Non-pigmented ciliary epithelial cell (primary cell): ENCODE measurements at regions not wholly inside any gene's neighbourhood (a gene's known extent, or its start where the extent isn't known, plus 50 kb on each side); places are given as distances from the start of the nearest gene placed in this dataset.
"Not testable (repeated sequence)": the region's sequence is repeated elsewhere in the genome, so short reads cannot be mapped to it uniquely, and the experiment has no call there.

ENCODE experiments used
- DNase-seq: peaks from one replicate; pipeline ENCODE4 v3.0.0-alpha.2; 2010; ENCODE audit warnings: low read depth

DNA sequence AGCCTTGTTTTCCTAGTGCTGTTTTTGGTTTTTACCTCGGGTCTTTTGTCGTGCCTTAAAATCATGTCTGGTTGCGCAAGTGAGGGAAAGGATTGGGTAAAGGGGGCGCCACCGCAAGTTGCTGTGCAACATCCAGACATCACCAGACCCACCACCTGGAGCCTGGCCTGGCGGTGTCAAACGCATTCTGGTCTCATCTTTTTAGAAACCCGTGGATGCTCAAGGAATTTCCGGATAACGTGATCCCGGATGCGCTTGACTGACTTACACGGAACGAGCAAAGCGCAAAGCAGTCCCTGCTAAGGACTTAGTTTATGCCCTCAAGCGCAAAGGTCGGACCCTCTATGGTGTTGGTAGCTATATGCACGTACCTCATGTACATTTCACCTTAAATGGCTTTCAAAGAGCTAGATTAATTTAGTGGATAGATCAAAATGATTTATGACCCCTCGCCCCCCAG, 105.2 kb downstream of the OR2B2 start:
- DNase-seq = no peak

DNA sequence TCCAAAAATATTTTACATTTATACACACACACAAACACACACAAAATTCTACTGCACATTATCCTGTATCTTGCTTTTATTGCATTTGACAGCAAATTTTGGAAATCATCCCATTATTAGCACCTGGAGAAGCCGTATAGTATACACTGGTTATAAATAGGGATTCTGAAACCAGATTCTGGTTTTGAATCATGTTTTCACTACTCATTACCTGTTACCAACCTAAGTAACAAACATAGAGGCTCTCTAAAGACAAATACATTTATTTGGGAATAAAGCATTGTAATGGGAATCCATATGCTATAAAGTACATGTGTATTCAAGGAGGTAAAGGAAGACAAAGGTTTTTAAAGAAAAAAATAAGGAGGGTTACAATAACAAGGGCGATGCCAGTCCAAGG, 106.8 kb downstream of the OR2B2 start:
- no peak for DNase-seq

GRCh38 chr6:27804851-27805250, 107.3 kb downstream of the OR2B2 start:
- DNase-seq = no peak

- no peak for DNase-seq
Observed at GRCh38 chr6:27800731-27801373, 111.3 kb downstream of the OR2B2 start.

GRCh38 chr6:27797960-27798359, 114.2 kb downstream of the OR2B2 start:
- no peak for DNase-seq

- not testable (repeated sequence) for DNase-seq
Observed at GRCh38 chr6:27796736-27797481, 115.3 kb downstream of the OR2B2 start.

- peak; percentile 75 for DNase-seq
Observed at GRCh38 chr6:27795697-27796494, 116.3 kb downstream of the OR2B2 start.

DNA sequence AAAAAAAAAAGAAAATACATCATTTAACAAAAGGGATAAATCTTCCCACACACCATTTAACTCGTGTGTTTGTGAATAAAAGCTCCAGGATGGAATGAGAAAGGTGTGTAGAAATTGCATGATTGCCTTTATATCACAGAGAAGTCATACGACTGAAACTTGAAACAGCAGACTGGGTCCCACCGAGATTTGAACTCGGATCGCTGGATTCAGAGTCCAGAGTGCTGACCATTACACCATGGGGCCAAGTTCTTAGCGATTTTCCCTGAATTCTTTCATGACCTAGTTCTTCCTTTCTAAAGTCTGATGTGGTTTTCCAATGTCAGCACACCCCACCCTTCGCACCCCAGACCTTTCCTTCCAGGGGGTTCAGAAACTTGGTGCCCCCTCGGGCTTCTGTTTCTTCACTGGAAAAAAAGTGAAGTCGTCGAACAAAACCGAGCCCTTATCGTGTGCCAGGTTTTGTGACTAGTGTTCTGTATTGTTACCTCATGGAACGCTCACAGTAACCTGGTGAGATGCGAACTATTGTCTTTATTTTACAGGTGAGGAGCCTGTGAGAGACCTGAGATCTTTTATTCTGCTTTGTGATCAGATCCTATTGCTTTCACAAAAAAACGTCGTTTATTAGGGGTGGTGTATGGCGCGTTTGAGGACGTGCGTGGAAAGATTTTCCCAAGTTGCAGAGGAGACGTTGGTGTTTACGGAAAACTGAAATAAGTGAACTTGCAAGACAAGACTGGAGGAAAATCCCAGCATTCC, 120.8 kb downstream of the OR2B2 start:
- no peak for DNase-seq

DNA sequence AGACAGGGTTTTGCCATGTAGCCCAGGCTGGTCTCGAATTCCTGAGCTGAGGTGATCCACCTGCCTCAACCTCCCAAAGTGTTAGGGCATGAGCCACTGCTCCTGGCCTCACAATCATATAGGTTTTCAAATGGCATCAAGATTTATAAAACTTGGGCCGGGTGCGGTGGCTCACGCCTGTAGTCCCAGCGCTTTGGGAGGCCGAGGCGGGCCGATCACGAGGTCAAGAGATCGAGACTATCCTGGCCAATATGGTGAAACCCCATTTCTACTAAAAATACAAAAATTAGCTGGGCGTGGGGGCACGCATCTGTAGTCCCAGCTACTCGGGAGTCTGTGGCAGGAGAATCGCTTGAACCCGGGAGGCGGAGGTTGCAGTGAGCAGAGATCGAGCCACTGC, 123.8 kb downstream of the OR2B2 start:
- DNase-seq = not testable (repeated sequence)

GRCh38 chr6:27786048-27786447, 126.1 kb downstream of the OR2B2 start:
- no peak for DNase-seq

DNA sequence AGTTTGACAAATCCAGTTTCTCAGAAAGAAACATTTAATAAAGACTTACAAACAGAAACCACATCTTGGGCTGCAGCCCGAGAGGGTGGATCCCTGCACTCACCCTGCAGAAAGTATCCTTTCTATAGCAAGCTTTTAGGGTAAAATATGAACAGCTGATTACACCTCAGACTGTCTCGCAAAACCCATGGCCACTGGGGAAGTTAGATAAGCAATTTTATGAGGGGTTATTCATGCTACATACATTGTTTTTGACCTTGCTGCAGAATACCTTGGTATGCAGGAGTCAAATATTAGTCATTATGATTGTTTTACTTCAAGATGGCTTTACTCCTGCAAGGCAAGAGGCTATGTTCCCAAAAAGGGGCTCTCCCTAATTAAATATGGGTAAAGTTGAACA, 126.9 kb downstream of the OR2B2 start:
- DNase-seq = no peak

GRCh38 chr6:27782748-27783147, 129.4 kb downstream of the OR2B2 start:
- no peak for DNase-seq

DNA sequence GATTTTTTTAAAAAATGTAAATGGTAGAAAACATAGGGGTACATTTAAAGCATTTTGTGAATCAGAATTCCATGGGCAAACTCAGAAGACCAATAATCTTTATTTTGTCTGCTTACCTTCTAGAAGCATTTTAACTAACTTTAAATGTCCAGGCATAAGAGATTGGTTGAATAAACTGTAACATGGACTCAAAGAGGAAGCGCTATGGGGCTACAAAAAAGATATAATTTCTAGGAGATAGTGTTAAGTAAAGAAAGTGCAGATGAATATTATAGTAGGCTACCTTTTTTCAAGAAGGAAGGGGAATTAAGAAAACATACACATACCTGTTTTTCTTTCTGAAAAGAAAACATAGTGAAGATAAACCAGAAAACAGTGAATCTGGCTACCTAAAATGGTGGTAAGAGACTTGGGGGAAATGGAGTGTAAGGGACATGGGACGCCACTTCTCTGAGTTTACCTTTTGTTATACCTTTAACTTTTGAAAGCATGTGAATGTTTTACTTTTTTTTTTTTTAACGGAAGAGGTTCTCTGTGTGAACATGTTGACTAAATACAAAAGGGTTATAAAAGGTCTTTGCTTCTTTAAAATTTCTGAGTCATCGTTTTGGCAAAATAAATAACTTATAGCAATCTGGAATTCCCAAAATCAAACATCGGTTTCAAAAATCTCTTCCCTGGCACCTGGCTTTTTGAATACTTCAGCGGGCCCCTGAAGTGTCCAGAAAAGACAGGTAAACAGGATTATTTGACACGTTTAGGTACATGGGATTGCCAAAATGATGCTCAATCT, 133.4 kb downstream of the OR2B2 start:
- no peak for DNase-seq

DNA sequence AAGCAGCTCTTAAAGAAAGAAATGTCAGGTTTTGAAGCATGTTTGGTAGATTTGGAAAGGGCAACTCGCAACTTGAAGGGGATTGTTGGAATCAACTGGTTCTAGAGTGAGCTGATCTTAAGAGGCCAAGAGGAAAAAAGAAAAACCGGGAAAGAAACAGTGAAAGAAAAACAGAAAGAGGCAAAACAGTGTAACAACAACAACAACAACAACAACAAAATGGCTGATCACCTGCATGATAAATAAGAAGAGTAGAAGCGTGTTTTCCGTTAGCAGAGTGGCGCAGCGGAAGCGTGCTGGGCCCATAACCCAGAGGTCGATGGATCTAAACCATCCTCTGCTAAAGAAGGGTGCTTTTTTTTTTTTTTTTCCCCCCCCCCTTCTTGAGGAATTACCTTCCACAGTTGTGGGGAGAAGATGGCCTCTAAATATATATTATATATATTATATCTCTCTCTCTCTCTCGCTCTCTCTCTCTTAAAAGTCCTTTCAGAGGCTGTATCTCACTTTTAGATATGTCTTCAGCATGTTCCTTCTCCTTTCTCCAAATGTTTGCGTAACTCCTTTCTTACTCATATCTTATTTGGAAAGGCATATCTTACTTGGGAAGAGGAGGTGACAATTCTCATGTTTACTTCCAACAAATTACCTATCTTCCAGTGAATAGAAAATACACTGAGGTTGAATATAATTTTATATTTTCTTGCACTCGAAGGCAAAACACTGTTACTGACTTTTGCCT, 134.4 kb downstream of the OR2B2 start:
- no peak for DNase-seq

- DNase-seq = no peak
Observed at GRCh38 chr6:27777126-27777525, 135.1 kb downstream of the OR2B2 start.

GRCh38 chr6:27776504-27776903, 135.7 kb downstream of the OR2B2 start:
- no peak for DNase-seq

DNA sequence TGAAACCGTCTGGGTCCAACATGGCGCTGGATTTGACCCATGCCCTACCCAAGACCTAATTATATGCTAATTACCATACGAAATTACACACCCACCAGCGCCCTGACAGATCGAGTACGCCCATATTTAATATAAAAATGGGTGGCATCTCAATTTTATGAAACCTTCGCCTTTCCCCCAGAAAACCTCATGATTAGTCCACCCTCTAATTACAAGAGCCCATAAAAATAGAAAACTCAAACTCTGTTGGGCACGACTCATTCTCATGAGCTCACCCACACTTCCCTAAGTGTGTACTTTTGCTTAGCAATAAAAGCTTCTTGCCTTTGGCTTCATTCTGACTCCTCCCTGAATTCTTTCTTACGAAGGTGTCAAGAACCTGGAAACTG, 136.4 kb downstream of the OR2B2 start:
- no peak for DNase-seq

GRCh38 chr6:27775138-27775795, 136.9 kb downstream of the OR2B2 start:
- not testable (repeated sequence) for DNase-seq

- DNase-seq = not testable (repeated sequence)
Observed at GRCh38 chr6:27774264-27774600, 138.0 kb downstream of the OR2B2 start.
